Endothelial cell of umbilical vein (primary cell): ENCODE measurements at regions not wholly inside any gene's neighbourhood (a gene's known extent, or its start where the extent isn't known, plus 50 kb on each side); places are given as distances from the start of the nearest gene placed in this dataset.

Experiments used
- BruUV-seq: library from RNA; stranded (reverse); fragments of 400-500 nt; replicated peaks from 2 replicates; lab custom pipeline; 2021; lab: Mats Ljungman, UMichigan
- CTCF ChIA-PET: fragments of 300-600, 350-600 bp; sonication (Branson Sonifier 250); formaldehyde crosslinking; loops from one replicate; lab custom pipeline; 2021; ENCODE audit warnings: antibody characterized with exemption, inconsistent platforms; lab: Charles Lee
- POLR2A ChIA-PET: fragments of 300-600, 350-600 bp; sonication (Branson Sonifier 250); formaldehyde crosslinking; loops from one replicate; lab custom pipeline; 2021; ENCODE audit warnings: antibody characterized with exemption, inconsistent platforms; lab: Charles Lee
- DNase-seq: peaks from one replicate; pipeline ENCODE4 v3.0.0-alpha.2; 2011; ENCODE audit warnings: low read depth, low spot score
- FAIRE-seq: peaks from 2 replicates; lab custom pipeline; 2011; peaks lifted over from hg19 to GRCh38; lab: Jason Lieb, UNC
- H2AFZ ChIP-seq: 2 replicates; pipeline ENCODE4 v1.6.0; 2012; ENCODE audit warnings: low read depth, low read length, control low read depth, inconsistent platforms
- H3K27ac ChIP-seq: 2 replicates; pipeline ENCODE4 v1.5.1; 2011; ENCODE audit warnings: low read depth, mild to moderate bottlenecking, control low read depth, low read length, moderate library complexity; ENCODE audit not compliant: insufficient read depth
- H3K27me3 ChIP-seq, 2 experiments: 2 replicates each; pipeline versions ENCODE4 v1.6.0 to v1.6.1; 2011; ENCODE audit warnings: low read length in 2 of 2, mixed read lengths in 1 of 2; ENCODE audit not compliant: control insufficient read depth in 2 of 2, insufficient read depth in 2 of 2
- H3K36me3 ChIP-seq, 2 experiments: 2 replicates in 1 of 2; 3 replicates in 1 of 2; pipeline ENCODE4 v1.5.1; 2011; ENCODE audit warnings: low read length in 2 of 2, mild to moderate bottlenecking in 1 of 2, moderate library complexity in 1 of 2; ENCODE audit not compliant: control insufficient read depth in 2 of 2, insufficient read depth in 2 of 2; ENCODE audit errors: extremely low read depth in 1 of 2
- H3K4me1 ChIP-seq: 3 replicates; pipeline ENCODE4 v1.5.1; 2011; ENCODE audit warnings: mild to moderate bottlenecking, low read length; ENCODE audit not compliant: control insufficient read depth, insufficient read depth; ENCODE audit errors: extremely low read depth
- H3K4me2 ChIP-seq: 2 replicates; pipeline ENCODE4 v1.6.1; 2011; ENCODE audit warnings: low read length, control low read depth, mixed read lengths; ENCODE audit not compliant: insufficient read depth
- H3K4me3 ChIP-seq, 3 experiments: fragments of 200-600 bp in 1 of 3; sonication (generic), shearing (Covaris generic) in 1 of 3; replicated peaks in 1 of 3; 2 replicates each; pipeline ENCODE4 v1.5.1; 2011 to 2016; ENCODE audit warnings: control low read depth in 3 of 3, low read length in 3 of 3, mild to moderate bottlenecking in 2 of 3, inconsistent platforms in 1 of 3, low read depth in 1 of 3, moderate library complexity in 1 of 3; ENCODE audit not compliant: insufficient read depth in 1 of 3
- H3K79me2 ChIP-seq: 2 replicates; pipeline ENCODE4 v1.6.0; 2012; ENCODE audit warnings: low read length, inconsistent platforms; ENCODE audit not compliant: control insufficient read depth, insufficient read depth
- H3K9ac ChIP-seq: replicated peaks from 2 replicates; pipeline ENCODE3; 2011; ENCODE audit warnings: low read length, control low read depth; ENCODE audit not compliant: insufficient read depth; ENCODE audit errors: extremely low read depth
- H3K9me1 ChIP-seq: replicated peaks from 3 replicates; pipeline ENCODE4 v1.6.0; 2011; ENCODE audit warnings: mild to moderate bottlenecking, low read length; ENCODE audit not compliant: control insufficient read depth, insufficient read depth; ENCODE audit errors: extremely low read depth
- H3K9me3 ChIP-seq: replicated peaks from 2 replicates; pipeline ENCODE4 v1.5.1; 2012; ENCODE audit warnings: low read length, inconsistent platforms; ENCODE audit not compliant: control insufficient read depth, insufficient read depth
- H4K20me1 ChIP-seq: replicated peaks from 2 replicates; pipeline ENCODE3; 2011; ENCODE audit warnings: mild to moderate bottlenecking, low read length; ENCODE audit not compliant: control insufficient read depth, insufficient read depth; ENCODE audit errors: extremely low read depth
- EZH2 ChIP-seq: IDR thresholded peaks from 2 replicates; pipeline ENCODE4 v1.6.1; 2012; ENCODE audit warnings: borderline replicate concordance, low read depth, mild to moderate bottlenecking, moderate library complexity, low read length, inconsistent platforms; ENCODE audit not compliant: severe bottlenecking
- FOS ChIP-seq: IDR thresholded peaks from 2 replicates; pipeline ENCODE4 v1.6.1; 2011; ENCODE audit warnings: mild to moderate bottlenecking, low read length, moderate library complexity, borderline replicate concordance; ENCODE audit not compliant: insufficient read depth
- GATA2 ChIP-seq: IDR thresholded peaks from 2 replicates; pipeline ENCODE4 v1.7.0; 2011; ENCODE audit warnings: low read depth, mild to moderate bottlenecking, moderate library complexity, mixed read lengths, low read length; ENCODE audit not compliant: insufficient read length, insufficient read depth
- JUN ChIP-seq: IDR thresholded peaks from 2 replicates; pipeline ENCODE4 v1.6.1; 2011; ENCODE audit warnings: borderline replicate concordance, low read depth; ENCODE audit not compliant: insufficient read length, insufficient read depth
- MYC ChIP-seq: IDR thresholded peaks from one replicate; pipeline ENCODE4 v1.6.1; 2011; ENCODE audit warnings: mild to moderate bottlenecking, low read depth, low read length
- POLR2A ChIP-seq: IDR thresholded peaks from 2 replicates; pipeline ENCODE4 v1.6.1; 2012; ENCODE audit warnings: low read depth, mild to moderate bottlenecking, control low read depth, low read length
- POLR2AphosphoS5 ChIP-seq: IDR thresholded peaks from 2 replicates; pipeline ENCODE4 v1.6.1; 2012; ENCODE audit warnings: low read depth, mild to moderate bottlenecking, control low read depth, low read length, moderate library complexity; ENCODE audit not compliant: insufficient read depth
- dilution Hi-C: fragments of 300-500 bp; cut with MboI; formaldehyde crosslinking; loops from one replicate; pipeline ENCODE4 v1.15.0; 2019; ENCODE audit warnings: low sequenced_read_pairs; ENCODE audit not compliant: extremely low pct_ligation_motif_present
- intact Hi-C: fragments of 100-400 bp; cut with micrococcal nuclease; formaldehyde crosslinking; loops from one replicate; pipeline ENCODE4 v1.10.0; 2022
- TF ChIP-seq, protein P1 (sequence below): IDR thresholded peaks from 2 replicates; pipeline ENCODE4 v1.6.1; 2011; ENCODE audit not compliant: insufficient read depth, insufficient read length
- TF ChIP-seq, protein P2 (sequence below), 2 donors: IDR thresholded peaks; 1 replicate in 1 of 2; 2 replicates in 1 of 2; pipeline ENCODE4 v1.5.1; 2011; ENCODE audit warnings: low read length in 2 of 2, mild to moderate bottlenecking in 2 of 2, moderate library complexity in 2 of 2, control low read depth in 1 of 2, inconsistent platforms in 1 of 2, low read depth in 1 of 2; ENCODE audit not compliant: insufficient read depth in 1 of 2; ENCODE audit errors: extremely low read depth in 1 of 2

- Histone ChIP-seq H3K4me3 (no peak overlapping the region), H2AFZ (no peak overlapping the region), H3K36me3 (no peaks in the 10 kb centered on the region), H3K4me1 (no peaks in the 10 kb centered on the region), H3K4me2 (no peak overlapping the region), H3K9ac (no peak overlapping the region), H3K27ac (no peak overlapping the region), H3K9me1 (no peaks in the 10 kb centered on the region), H4K20me1 (no peaks in the 10 kb centered on the region), H3K9me3 (no peaks in the 10 kb centered on the region), H3K79me2 (no peaks in the 10 kb centered on the region), H3K27me3 (no peaks in the 10 kb centered on the region)
- TF ChIP-seq MYC = no peak
- no peak for FAIRE-seq
- CTCF ChIA-PET = no interaction called here
- POLR2A ChIA-PET = no interaction called here
- dilution Hi-C loops = no loop called here
- DNase-seq = no peak
- BruUV-seq = no TSS peak
- intact Hi-C loops = no loop called here
Observed at GRCh38 chr9:115369322-115369957, 251.5 kb upstream of the TNC start.

DNA sequence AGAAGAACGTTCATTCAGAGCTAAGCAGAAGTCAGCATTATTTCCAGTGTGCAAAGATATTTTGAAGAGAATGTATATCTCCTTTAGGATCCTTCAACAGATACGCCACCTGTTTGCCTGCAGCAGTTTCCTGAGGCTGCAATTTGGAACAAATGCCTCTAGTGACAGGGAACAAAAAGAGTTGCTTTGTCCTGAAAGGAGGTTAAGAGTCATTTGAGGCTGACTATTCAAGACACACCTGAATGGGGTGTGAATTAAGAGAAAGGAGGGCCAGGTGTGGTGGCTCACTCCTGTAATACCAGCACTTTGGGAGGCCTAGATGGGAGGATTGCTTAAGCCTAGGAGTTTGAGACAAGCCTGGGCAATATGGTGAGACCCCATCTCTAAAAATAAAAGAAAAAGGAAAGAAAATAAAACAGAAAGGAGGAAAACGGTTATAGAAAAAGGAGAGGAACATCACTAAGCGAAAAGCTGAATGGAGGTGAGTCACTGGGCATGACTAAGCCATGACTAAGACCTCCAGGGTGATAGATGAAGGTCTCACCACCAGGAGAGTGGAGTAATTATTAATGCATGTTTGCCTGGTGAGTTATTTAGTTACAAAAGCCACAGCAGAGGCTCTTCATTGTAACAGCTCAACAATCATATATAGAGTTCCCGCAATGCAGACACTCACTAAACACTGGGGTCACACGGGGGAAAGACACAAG, 255.2 kb upstream of the TNC start:
- H3K4me1 ChIP-seq = no peaks in the 10 kb centered on the region
- H3K9ac ChIP-seq = no peak overlapping the region
- H3K36me3 ChIP-seq = no peaks in the 10 kb centered on the region
- DNase-seq = no peak
- intact Hi-C loops (no loop called here), dilution Hi-C loops (no loop called here)
- POLR2A ChIA-PET = no interaction called here
- H3K9me1 ChIP-seq = no peaks in the 10 kb centered on the region
- no peaks in the 10 kb centered on the region for H3K79me2 ChIP-seq
- no peak overlapping the region for H3K4me3 ChIP-seq
- no peaks in the 10 kb centered on the region for H3K27me3 ChIP-seq
- no peaks in the 10 kb centered on the region for H4K20me1 ChIP-seq
- CTCF ChIA-PET = no interaction called here
- no peaks in the 10 kb centered on the region for H3K9me3 ChIP-seq
- no peak overlapping the region for H3K27ac ChIP-seq
- no peak overlapping the region for H3K4me2 ChIP-seq
- TF ChIP-seq POLR2AphosphoS5 (no peak), JUN (no peak), GATA2 (no peak), FOS (no peak), EZH2 (no peak), MYC (no peak), POLR2A (no peak)
- TF ChIP-seq, protein P1, sequence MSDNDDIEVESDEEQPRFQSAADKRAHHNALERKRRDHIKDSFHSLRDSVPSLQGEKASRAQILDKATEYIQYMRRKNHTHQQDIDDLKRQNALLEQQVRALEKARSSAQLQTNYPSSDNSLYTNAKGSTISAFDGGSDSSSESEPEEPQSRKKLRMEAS = no peak
- TF ChIP-seq, protein P2, sequence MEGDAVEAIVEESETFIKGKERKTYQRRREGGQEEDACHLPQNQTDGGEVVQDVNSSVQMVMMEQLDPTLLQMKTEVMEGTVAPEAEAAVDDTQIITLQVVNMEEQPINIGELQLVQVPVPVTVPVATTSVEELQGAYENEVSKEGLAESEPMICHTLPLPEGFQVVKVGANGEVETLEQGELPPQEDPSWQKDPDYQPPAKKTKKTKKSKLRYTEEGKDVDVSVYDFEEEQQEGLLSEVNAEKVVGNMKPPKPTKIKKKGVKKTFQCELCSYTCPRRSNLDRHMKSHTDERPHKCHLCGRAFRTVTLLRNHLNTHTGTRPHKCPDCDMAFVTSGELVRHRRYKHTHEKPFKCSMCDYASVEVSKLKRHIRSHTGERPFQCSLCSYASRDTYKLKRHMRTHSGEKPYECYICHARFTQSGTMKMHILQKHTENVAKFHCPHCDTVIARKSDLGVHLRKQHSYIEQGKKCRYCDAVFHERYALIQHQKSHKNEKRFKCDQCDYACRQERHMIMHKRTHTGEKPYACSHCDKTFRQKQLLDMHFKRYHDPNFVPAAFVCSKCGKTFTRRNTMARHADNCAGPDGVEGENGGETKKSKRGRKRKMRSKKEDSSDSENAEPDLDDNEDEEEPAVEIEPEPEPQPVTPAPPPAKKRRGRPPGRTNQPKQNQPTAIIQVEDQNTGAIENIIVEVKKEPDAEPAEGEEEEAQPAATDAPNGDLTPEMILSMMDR (IDR thresholded peaks at IDR 0.05; ENCODE audit: extremely low read depth in 1 of 2, insufficient read depth in 1 of 2, low read depth in 1 of 2, low read length in 2 of 2) = no peak
- no TSS peak for BruUV-seq
- no peak overlapping the region for H2AFZ ChIP-seq
- FAIRE-seq = no peak
